HG03575 (cell line): ENCODE measurements at regions not wholly inside any gene's neighbourhood (a gene's known extent, or its start where the extent isn't known, plus 50 kb on each side); places are given as distances from the start of the nearest gene placed in this dataset.
"Not testable (repeated sequence)": the region's sequence is repeated elsewhere in the genome, so short reads cannot be mapped to it uniquely, and the experiment has no call there.

Experiments
- ATAC-seq: cut with Tn5 transposase; IDR thresholded peaks from one replicate; pipeline ENCODE4 v1.9.1; 2021; ENCODE audit not compliant: unreplicated experiment, insufficient number of reproducible peaks, low FRiP score; ENCODE audit errors: extremely low read depth

- ATAC-seq = no peak
Observed at GRCh38 chr13:84646957-84647356, 764.7 kb upstream of the SLITRK1 start.

DNA sequence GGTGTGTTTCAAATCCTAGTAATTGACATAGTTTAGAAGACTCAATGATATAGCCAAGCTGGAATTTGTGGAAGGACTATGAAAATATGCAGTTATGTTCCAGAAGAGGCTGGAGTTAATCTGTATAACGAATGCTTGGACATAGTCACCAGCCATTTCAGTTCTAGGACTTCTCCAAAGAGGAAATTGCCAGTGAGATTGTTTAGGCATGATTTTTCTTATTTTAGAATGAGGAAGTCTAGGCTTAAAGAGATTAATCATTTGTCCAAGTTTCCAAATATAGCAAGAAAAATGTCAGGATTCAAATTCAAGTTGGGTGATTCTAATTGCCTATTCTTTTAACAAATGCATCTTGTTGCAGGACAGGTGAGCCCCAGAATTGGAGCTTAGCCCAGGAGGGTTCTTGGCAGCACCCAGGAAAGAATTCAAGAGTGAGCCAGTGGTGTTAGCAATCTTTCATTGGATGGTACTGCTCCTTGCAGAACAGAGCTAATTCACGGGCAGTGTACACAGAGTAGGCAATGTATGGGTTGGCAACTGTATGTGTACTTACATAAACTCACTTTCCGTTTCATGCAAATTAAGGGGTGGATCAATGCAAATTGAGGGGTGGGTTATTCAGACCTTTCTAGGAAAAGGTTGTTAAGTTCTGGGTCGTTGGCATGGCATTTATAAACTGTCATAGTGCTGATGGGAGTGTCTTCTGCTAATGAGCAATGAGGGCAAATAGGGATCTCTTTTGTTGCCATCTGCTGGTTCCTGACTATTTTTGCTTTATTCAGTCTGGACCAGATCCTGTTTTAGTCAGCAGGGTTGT, 763.1 kb upstream of the SLITRK1 start:
- ATAC-seq = no peak

DNA sequence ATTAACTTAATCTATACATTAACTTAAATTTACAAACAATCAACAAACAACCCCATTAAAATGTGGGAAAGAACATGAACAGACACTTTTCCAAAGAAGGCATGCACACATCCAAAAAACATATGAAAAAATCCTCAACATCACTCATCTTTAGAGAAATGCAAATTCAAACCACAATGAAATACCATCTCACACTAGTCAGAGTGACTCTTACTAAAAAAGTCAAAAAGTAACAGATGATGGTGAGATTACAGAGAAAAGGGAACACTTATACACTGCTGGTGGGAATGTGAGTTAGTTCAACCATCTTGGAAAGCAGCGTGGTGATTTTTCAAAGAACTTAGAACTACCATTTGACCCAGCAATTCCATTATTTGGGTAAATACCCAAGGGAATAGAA, 759.2 kb upstream of the SLITRK1 start:
- ATAC-seq = no peak

GRCh38 chr13:84640691-84641090, 758.4 kb upstream of the SLITRK1 start:
- ATAC-seq = no peak

GRCh38 chr13:84630476-84630875, 748.2 kb upstream of the SLITRK1 start:
- ATAC-seq = no peak

DNA sequence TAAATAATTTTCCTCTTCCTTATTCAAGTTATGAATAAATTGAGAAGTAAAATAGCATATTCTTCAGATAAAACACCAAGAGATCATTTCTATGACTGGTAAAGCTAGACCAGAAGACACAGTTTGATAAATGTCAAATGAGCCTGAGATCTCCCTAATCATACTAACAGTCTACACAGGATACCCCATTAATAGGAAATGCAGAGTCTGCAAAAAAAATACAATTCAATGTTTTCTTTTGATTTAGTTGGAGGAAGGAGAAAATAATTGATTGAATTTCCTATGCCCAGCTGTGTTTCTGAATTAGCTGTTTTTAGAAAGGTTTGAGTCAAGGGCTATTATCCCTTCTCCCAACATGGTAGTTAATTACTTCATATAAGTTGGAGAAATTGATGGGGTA, 734.6 kb upstream of the SLITRK1 start:
- ATAC-seq = no peak

GRCh38 chr13:84609716-84610115, 727.4 kb upstream of the SLITRK1 start:
- no peak for ATAC-seq

DNA sequence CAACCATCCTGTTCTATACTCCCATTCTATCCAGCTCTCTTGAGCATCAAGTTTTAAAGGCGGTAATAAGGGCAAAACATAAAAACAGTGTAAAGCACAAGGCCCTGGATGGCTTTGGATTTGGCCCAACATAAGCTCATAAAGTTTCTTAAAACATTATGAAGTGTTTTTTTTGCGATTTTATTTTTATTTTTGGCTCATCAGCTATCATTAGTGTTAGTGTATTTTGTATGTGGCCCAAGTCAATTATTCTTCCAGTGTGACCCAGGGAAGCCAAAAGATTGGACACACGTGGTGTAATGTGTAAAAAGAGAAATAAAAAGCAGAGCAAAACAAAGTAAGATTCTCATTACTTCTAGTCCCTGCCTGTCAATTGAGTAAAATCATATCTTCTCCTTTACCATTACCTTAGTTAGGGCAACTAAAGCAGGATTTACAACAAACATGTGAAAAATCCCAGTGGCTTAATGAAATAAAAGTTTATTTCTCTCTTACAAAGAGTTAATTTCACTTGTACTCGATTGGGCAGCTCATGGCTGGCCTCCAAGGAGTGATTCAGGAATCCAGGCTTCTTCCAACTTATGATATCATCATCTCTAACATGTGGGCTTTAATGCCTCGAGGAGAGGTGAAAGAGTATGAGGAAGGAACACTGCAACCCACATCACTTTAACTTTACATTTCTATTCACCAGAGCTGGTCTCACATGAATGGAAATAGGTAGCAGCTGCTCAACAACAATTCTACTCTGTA, 725.2 kb upstream of the SLITRK1 start:
- no peak for ATAC-seq

DNA sequence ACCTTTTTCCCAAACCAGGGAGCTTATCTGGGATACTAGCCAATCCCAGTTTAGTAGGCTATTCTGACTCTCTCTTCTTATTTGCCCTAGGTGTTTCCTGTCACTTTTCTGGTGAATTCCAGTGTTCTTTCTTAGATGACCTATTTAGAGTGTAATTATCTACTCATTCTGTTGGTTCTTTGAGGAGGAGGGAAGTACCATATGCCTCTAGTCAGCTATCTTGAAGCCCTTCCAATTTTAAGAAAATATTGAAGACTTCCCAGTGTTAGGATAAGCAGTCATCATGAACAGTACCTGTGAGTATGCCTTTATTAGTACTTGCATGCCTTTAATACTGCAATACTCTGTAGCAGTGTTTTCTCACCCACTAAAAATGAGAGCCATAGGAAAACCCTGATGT, 724.3 kb upstream of the SLITRK1 start:
- ATAC-seq = no peak

DNA sequence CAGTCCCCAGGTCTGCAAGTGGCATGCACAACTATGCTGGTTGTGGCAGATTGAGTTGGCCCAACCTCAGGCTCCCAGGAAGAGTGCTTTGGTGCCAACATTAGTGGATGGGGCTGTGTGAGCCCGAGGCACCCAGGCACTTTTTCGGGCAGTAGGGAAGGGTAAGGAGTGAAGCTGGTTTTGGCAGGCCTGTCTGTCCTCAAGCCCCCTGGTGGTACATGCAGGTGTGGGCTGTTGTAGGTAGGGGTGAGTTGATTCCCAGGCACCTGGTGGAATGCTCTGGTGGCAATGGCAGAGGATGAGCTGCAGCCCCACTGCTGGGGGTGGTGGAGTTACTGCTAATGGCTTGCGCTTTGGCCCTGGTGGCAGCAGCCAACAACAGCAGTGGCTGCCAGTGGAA, 723.7 kb upstream of the SLITRK1 start:
- no peak for ATAC-seq

DNA sequence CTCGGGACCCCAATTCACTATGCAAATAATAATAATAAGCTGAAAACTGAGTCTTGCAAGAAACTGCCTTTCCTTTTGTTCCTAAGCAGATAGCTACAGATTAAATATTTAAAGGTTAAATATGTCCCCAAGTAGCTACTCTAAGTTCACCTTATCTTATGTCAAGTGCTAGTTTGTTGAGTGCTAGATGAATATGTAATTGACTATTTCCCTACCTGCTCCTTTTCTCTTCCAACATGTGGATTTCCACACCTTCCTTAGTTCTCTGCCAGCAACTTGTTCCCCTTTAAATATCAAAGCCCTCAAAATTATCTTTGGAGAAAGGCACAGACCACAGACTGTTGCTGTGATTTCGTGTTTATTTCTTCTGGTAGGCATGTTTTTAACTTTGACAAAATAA, 709.2 kb upstream of the SLITRK1 start:
- ATAC-seq = no peak

DNA sequence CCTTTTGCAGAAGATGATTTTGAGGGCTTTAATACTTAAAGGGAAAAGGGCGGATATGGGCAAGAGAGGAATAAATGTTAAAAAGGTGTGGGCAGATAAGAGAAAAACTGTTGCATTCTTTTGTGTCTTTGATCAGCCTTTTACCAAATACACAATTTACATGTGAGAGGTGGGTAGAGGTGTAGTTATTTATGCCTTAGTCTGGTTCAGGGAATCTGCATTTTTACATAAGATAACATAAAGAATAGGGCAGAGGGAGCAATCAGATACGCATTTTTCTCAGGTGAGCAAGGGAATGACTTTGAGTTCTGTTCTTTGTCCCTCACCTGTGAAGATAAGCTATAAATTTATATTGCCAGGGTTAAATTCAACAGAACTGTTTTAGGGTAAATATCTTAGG, 708.4 kb upstream of the SLITRK1 start:
- ATAC-seq = no peak

- no peak for ATAC-seq
Observed at GRCh38 chr13:84588023-84588422, 705.7 kb upstream of the SLITRK1 start.

DNA sequence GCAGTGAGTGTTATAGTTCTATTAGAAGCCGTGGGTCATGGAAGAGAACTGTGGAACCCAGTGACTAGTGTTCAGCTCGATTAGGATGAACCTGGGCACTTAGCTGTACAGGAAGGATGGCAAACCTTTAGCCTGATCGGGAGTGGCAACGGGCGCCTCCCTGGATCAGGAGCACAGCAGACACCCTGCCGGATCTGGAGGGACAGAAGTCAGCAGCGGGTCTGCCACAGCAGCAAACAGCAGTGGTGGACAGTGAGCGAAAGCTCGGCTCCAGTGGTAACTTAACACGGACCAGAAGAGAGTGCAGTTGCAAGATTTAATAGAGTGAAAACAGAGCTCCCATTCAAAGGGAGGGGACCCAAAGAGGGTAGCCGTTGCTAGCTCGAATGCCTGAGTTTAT, 697.6 kb upstream of the SLITRK1 start:
- not testable (repeated sequence) for ATAC-seq

- ATAC-seq = no peak
Observed at GRCh38 chr13:84574851-84575250, 692.6 kb upstream of the SLITRK1 start.

DNA sequence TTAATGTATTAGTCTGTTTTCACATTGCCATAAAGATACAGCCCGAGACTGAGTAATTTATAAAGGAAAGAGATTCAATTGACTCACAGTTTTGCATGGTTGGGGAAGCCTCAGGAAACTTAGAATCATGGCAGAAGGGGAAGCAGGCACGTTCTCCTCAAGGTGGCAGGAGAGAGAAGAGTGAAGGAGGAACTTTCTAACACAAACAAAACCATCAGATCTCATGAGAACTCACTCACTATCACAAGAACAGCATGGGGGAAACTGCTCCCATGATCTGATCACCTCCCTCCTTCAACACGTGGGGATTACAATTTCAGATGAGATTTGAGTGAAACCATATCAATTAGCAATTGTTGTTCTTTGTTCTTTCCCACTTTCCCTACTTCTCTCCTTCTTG, 689.0 kb upstream of the SLITRK1 start:
- no peak for ATAC-seq

DNA sequence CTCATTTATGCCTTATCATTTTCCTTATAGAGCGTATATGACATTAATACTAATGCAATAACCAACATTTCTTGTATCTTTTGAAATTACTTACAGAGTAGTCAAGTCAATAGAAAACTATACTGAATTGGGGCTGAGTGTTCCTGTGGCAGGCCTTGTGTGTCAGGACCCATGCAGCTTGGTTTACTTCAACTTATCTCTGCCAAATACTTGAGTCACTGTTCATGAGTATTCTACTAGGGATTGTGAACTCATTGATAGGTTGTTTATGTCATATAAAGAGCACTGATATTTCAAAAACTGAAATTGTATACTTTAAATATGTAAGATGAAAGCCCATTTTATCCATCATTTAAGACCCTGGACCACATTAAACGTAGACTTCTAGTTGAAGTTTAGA, 688.6 kb upstream of the SLITRK1 start:
- ATAC-seq = no peak

- ATAC-seq = no peak
Observed at GRCh38 chr13:84569366-84569765, 687.1 kb upstream of the SLITRK1 start.

- ATAC-seq = no peak
Observed at GRCh38 chr13:84567848-84568247, 685.6 kb upstream of the SLITRK1 start.

DNA sequence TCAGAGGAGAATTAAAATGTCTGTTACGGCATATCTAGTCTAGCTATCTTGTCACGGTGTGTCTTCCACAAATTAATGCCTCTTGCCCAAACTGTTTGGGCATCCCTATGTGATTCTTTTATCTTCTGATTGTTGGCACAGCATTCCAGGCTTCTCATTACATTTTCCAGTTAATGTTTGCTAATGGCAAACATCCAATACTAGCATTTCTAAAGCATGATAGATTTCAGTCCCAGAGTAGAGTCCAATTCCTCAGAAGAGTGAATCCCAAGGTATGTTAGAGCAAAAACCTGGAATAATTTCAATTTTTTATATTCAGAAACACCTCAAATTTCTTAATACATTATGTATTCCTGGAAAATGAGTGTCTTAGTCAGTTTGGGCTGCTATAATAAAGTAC, 684.5 kb upstream of the SLITRK1 start:
- ATAC-seq = no peak
